Activated CD8-positive, alpha-beta memory T cell treated with anti-CD3 and anti-CD28 coated beads, Interleukin-2, amount 50 U/mL, for 24 hours (primary cell): ENCODE measurements at regions not wholly inside any gene's neighbourhood (a gene's known extent, or its start where the extent isn't known, plus 50 kb on each side); places are given as distances from the start of the nearest gene placed in this dataset.

Experiments used
- DNase-seq: peaks from one replicate; pipeline ENCODE4 v3.0.0-alpha.2; 2020; ENCODE audit errors: extremely low read depth

DNA sequence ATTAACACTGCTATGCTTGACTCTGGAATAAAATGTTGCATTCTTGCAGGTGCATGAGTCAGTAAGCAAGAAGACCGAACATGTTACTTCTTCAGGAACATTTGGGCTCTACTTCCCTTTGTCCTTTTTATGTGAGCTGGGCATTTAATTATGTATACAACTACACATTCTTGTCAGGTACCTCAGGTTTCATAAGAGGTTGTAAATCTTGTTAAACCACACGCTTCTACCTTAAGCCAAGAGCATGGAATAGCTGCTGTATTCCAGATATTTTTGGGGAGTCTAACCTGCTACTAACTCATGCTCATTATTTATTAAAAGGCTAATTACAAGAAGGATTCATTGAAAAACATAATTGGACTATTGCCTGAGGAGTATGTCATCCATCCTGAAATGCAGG is 414.2 kb upstream of the KLF6 start:
- no peak for DNase-seq

DNA sequence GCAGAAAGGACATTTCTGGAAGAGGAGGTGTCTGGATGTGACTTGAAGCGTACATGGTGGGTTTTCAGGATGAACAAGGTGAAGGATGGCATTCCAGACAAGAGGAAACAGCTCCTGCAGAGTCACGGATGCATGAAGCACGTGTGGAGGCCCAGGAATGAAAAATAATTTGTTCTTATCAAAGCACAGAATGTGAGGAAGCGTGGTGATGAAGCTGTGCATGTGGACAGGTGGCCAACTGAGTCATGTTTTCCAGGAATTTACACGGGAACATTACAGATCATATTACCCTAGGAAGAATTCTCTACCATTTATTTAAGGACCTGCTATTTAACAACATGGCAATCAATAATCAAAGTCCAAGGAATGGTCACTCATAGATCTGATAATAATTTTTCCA is 413.2 kb upstream of the KLF6 start:
- no peak for DNase-seq

DNA sequence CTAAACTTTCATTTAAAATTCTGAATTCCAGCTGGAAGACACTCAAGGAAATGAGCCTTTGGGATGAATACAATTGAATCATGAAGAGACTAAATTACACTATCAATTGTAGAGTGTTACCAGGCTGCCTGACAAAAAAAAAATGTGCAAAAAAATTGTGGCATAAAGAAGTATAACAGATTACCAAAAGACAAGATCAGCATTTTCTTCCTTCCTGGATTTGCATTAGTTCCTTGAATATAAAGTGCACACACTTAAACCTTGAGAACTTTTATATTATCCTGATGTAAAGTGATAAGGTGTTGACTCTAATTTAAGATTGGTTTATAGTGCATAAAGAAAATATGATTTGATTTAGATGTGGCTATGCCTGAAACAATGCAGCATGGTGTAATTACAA is 412.7 kb upstream of the KLF6 start:
- no peak for DNase-seq

DNA sequence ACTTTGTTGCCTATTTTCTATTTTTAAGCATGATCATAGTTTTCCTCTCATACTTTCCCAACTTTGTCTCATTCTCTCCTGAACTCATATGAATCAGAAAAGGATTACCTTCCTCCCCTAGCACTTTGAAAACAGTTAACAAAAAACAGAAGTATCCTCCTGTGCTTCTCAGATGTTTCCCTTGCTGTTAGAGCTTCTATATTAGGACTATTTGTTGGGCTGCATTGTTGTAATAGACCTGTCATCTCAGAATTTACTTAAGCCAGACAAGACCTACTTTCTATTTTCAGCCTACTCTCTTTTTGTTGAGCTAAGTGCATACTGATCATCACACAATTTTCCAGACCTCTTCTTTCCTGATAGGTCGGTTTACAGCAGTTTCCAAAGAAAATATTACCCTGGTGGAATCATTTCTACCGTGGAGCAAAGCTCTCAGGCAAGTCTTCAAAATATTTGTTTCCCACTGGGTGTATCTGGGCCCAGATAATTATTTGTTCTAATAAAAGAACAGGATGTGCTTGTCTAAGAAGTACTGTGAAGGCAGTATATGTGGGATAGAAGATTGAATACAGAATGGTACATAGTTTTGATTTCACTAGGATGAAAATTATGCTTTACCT is 411.9 kb upstream of the KLF6 start:
- DNase-seq = no peak

DNA sequence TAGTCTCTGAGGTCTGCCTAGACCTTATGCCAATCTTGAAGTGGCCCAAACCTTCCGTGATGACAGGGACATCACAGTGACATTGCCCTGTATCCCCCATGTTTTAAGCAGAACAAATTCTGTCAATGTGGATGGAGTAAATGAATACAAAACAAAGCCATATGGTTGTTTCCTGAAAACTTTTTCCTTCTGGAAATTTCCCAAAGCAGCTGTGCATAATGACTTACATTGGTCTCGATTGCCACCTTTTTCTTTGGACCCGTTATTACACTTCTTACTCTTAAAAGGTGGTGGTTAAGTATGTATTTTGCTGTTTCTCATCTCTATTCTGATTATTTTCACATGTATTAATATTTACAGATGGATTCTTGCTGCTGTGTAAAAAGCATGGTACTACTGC is 411.2 kb upstream of the KLF6 start:
- DNase-seq = no peak

DNA sequence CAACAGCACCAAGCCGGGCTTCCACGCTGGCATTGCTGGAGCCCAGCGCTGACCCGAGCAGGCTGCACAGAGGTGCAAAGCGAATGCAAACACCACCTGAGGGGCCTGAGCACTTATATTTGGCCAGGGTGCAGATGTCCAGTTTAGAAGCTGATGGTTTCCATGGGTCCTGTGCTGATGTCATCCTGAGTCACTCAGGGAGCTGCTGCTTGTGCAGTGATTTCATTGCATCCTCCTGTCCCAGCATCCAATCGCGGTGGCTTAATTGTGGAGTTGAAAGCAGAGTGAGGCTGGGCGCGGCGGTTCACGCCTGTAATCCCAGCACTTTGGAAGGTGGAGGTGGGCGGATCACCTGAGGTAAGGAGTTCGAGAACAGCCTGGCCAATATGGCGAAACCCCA is 410.2 kb upstream of the KLF6 start:
- no peak for DNase-seq

DNA sequence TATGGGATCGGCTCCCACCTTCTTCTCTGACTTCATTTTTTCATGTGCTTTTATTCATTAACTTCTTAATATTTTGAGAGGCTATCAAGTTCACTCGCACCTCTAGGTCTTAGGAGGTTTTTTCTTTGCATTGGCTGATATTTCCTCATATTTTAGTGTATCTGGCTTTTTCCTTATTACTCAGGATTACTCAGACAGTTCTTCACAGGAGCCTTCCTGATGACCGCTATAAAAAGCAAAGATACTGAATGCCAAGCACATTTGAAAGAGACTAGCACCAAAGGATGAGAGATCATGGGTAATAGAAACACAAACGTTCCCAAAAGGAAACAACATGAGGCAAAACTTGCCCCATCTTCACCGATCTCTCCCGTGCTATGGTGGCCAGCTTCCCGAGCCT is 409.2 kb upstream of the KLF6 start:
- no peak for DNase-seq

DNA sequence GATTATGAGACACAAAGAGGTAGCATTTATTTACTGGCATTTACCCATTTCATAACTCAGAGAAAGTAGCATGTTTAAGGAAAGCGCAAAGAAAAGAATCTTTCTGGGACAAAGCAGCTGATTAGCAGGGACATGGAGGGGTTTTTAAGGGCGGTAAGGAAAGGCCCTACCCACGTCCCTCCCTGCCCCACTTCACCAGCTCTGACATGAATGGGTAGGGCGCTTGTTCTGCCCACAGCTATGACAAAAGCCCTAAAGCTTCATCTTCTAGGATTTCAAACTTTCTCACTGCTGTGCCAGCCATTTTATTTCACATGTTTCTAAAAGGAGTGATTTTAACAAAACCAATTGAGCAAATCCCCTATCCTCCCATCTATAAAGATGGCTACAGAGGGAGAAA is 406.9 kb upstream of the KLF6 start:
- no peak for DNase-seq

DNA sequence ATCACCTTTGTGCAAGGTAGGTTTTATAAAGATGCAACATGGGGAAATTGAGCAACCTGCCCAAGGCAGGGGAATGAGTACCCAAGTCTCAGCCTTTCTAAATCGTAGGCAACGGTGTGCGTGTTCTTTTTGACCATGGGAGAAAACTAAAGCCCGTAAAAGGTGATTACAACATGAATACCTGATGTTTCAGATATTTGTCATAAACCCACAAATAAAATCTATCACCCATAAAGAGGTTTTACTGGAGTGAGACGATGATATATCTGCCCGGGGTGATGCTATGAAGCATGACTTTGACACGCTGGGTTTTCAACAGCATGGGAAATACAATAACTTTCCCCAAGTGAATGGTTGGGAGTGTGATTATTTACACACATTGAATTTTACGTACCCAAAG is 406.3 kb upstream of the KLF6 start:
- no peak for DNase-seq

DNA sequence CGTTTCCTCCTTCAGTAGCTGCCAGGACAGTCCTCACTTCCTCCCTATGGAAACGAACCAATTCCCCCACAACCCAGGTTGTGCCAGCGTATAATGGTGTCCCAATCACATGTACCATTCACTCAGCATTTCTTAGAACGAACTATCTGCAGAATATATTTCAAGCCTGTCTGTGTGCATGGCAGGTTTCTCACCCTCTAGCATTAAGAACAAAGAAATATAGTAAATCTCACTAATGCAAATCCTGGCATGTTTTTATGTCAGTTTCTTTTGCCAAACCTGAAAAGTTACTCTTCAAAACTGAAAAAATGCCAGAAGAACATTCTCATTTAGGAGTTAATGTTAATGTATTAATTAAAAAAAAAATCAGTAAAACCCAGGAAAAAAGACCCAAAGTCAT is 405.9 kb upstream of the KLF6 start:
- no peak for DNase-seq

DNA sequence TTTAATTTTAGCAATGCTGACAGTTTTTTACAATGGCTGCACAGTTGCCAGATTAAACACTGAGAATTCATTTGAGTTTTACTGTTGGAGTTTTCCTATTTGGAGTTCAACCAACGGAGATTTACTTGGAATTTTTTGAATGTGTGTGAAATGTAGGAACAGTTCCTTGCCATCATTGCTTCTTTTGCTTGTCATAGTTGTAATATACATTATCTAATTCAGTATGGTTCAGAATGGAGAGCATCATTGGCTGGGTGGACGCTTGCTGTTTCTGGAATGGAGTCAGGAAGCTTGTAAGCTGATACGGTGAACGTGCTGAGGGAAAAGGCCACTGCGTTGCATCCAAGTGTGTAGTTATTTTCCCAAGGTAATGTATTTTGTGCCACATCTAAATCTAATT is 404.3 kb upstream of the KLF6 start:
- no peak for DNase-seq

DNA sequence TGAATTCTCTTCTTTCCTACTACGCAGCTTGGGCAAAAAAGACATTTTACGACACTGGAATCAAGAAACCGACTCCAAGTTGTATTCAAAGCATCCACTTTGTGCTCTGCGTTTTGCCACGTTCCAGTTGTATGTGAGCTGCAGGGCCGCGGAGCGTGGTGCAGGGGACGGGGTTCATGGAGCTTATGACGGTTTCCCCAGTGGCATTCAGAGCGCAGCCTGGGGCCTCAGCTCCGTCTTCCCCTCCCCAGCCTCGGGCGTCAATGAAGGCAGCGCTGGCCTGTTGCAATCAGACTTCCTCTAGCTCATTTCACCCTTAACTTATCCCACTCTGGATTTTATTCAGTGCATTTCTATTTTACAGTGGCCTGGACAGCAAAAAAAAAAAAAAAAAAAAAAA is 403.4 kb upstream of the KLF6 start:
- no peak for DNase-seq

DNA sequence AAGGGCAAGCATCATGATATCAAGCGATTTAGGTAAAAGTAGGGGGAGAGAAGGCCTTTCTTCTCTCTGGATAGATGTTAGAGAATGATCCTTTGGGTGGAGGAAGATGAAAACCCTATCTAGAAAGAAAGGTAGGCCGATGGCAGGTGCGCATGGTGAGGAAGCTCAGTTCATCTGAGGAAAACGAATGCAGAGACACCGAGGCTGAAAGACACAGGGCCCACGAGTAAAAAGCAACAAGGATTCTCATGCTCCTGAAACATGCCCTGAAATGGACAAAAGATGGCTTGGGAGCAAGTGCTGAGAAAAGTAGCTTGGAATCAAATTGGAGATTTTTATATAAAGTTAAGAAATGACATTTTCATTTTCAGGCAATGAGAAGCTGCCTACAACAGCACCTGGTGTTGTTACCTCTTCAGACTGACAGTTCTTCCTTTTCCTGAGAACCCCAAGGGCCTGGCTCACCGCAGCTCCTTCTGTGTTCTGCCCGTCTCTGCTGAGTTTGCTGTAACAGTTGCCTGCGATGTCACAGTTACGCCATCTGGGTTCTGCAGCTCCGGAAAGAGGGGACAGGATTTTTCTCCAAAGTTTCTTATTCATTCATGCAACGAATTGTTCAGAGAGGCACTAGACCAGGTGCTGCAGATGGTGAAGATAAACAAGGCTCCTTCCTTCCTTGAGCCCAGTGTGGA is 402.0 kb upstream of the KLF6 start:
- no peak for DNase-seq

DNA sequence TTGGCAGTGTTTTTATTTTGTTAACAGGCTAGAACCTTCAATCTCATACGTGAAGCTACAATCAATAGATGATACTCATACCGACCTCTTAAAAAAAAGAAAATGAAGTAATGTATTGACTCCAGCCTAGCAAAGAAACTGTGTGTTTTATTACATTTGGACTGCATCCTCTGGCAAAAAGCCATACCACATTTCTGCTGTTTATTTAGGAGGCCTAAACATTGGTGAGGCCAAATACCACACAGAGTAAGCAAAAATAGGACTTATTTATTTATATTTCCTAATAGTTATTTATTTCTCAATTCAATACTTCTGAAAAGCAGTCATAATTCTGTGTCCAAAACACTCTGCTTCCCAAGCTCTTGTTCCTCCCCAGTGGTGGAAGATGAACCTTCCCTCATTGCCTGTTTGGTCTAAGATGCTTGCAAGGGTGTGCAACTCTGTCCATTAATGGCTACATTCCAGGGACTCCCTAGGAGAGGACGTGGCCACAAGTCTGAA is 398.8 kb upstream of the KLF6 start:
- no peak for DNase-seq

DNA sequence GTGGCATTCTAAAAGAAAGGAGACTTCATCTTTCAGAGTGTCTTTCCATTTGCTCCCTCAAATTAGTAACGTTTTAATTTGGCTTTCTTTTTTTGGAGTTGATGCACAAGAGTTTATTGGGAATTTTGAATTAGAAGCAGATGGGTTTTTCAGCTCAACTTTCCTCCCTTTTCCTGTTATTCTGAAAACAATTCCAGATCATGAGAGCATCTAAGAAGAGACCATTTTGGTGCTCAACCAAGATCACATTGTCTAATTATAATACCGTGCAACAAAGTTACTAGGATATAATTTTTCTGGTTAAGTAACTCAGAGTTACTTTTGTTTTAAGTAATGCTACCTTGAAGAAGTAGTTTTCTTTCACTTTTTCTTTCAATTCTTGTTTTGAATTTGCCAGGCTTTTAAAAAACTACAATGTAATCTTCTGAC is 396.6 kb upstream of the KLF6 start:
- DNase-seq = no peak

DNA sequence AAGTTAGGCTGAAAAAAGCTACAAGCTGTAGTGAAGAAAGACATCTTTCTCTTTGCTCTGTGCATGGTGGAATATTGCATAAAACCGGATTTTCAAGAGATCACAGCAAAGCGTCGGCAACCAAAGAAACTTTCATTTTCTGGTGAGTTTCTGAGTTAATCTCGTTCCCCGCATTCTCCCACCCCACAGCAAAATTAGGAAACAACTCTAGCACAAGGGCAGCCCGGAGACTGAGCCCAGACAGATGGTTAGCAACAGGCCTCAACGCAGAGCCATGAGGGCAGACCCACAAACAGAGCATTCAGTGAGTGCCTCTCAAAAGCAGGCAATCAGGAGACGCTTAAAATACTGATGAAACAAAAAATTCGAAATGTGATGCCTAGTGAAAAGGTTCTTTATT is 396.1 kb upstream of the KLF6 start:
- DNase-seq = no peak

DNA sequence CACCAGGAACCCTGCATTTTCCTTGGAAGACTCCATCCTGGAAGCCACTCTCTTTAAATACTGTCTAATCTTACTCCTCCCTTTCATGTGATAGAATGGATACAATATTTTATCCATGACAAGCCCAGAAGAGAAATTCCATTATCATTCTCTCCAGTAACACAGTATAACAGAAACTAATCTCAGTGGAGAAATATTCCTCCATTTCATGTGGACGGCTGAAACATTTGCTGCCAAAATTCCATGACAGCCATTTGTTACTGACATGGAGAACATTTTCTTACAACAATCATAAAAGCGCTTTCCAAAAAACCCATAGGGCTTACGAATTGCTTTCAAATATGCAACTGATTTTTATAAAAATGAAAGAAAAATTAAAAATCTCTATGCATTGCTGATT is 392.8 kb upstream of the KLF6 start:
- DNase-seq = no peak

DNA sequence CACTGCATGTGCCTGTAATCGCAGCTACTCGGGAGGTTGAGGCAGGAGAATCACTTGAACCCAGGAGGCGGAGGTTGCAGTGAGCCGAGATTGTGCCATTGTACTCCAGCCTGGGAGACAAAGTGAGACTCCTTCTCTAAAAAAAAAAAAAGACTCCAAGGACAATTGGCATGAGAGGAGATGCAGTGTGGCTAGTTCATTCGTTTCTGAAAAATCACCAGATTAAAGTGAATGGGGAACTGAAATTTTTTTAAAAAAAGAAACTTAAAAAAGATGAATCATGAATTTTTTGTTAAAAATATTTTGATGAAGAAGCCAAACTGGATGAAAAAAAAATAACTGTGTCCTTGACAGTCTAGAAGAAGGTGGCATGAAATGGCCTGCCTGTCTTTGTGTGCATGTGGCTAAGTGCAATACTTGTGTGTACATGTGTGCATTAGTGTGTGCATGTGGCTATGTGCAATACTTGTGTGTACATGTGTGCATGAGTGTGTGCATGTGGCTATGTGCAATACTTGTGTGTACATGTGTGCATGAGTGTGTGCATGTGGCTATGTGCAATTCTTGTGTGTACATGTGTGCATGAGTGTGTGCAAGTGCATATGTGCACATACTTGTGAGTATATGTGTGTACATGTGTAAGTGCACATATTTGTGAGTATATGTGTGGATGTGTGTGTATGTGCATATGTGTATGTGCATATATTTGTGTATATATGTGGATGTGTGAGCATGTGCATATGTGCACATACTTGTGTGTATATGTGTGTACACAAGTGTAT is 391.7 kb upstream of the KLF6 start:
- no peak for DNase-seq

DNA sequence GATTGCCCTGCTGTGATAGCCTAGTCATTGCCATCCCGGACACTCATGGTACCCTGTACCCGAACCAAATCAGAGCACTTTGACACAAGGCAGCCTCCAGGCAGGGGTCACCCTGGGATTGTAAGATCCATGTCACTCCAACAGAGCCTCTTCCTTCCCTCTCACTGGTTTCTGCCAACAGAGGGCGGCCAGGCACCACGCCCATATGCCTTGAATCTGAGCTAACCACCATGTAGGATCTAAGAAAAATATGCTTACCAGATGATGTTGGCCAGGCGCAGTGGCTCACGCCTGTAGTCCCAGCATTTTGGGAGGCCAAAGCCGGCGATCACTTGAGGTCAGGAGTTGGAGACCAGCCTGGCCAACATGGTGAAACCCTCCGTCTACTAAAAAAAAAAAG is 389.2 kb upstream of the KLF6 start:
- no peak for DNase-seq

DNA sequence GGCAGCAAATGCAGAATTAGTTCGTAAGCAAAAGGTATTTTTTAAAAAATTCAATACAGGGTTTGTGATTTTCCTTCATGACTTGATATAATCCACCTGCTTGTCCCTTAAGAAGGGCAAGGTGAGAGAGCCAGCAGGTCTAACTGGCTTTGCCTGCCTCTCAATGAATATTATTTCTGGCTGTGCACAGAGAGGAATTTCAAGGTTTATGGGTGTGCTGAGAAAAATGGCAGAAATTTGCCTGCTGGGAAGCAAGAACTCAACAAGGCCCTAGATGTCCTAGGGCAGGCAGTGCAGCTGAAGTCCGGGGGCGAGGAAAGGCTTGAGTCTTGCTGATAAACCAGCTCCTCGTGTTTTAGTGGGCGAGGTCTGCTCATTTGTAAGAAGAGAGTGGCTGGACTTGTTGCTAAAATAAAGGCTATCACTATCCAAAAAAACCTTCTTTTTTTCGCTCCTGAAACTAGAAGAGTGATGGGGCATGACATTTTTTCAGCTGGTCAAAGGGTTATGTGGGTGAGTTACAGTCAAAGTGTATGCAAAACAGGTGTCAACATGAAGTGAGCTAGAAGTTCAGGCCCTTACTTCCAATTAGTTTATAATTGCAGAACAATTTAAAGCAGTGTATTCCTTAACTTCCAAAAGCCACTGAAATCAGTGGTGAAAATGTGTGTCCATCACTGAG is 385.8 kb upstream of the KLF6 start:
- no peak for DNase-seq

DNA sequence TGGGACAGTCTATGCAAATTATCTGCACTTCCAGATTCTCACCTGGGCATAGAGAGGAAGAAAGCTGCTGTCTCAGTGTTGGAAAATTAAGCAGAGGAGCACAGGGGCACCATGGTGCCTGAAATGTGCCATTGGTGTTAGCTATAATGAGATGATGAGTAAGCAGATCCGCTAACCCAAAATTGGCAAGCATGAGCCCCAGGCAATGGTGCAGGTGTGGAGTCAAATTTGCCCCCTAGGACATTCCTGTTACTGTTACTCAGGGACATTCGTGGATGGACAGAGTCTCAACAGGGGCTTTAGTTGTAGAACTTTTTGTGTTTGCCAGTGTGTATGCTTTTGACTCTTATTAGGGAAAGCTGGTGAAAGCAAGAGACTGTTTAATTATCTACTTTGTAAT is 385.2 kb upstream of the KLF6 start:
- no peak for DNase-seq

DNA sequence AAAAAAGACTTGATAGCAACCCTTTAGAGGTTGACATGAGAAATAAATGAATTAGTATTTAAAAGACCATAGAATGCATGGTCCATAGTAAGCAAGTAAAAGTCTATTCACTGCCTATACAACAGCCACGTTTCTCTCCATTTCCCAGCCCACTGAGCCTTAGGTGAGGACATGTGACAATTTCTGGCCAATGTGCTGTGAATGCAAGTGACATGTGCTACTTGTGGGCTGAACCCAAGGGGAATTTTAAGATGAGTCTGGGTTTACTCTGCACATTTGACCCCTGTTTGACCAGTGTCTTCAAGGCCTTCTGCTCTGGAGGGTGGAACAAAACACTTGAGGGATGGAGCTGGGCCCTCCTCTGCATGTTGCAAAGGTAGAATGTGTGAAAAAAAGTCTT is 384.4 kb upstream of the KLF6 start:
- DNase-seq = no peak

DNA sequence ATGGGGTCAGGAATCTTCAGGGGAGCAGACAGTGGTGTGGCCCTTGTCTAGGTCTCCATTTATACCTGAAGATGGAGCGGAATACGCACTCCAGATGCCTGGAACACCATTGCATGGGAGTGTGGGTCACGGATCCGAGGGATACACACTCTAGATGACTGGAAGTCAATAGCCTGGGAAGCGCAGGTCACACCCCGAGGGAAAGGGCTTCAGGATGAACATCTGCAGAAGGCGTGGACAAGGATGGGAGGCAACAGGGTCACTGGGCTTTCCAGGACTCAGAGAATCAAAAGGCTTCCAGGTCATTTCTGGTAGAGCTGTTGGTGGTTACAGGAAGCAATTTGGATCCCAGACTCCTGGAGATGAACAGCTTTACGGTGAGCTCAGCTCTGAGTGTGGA is 382.2 kb upstream of the KLF6 start:
- no peak for DNase-seq
